ENCODE measurements at regions not wholly inside any gene's neighbourhood (a gene's known extent, or its start where the extent isn't known, plus 50 kb on each side); places are given as distances from the start of the nearest gene placed in this dataset.

DNA sequence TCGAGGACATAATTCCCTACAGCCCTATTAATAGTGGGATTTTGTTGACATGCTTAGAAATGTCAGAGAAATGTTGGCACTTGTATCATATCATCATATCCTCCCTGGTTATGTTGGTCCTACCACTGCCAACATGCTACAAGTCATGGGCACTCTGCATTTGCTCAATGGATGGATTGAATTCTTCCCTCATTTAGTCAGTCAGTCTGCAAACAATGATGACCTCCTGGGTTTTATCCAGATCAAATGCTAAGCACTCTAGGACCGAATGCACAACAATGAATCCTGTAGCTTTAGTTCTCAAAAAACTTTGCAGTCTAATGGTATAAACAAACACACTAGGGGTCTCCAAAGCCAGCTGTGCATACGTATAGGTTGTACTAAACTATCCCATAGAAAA, 357.2 kb upstream of the DPYD start:
- DNase-seq: no peak

DNA sequence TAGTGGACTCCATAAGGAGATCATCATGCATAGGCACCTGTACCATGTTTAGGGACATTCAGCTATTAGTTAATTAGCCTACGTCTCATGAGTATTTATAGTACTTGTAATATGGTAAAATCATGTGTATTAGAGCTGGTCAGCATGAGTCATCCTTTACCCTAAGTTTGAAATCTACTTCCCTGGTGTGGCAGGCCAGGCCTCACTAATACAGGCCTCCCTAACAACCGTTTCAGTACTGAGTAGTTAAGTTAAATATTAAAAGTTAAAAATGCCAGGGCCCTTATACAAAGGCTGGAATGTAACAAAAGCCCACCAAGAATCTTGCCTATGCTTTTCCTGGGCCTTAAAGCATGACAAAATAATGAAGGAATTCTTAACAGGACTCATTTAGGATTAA, 356.3 kb upstream of the DPYD start:
- DNase-seq: no peak

- DNase-seq: no peak
Measured at GRCh38 chr1:98276514-98276913, 355.7 kb upstream of the DPYD start.

GRCh38 chr1:98268316-98268715, 347.5 kb upstream of the DPYD start:
- no peak for DNase-seq

DNA sequence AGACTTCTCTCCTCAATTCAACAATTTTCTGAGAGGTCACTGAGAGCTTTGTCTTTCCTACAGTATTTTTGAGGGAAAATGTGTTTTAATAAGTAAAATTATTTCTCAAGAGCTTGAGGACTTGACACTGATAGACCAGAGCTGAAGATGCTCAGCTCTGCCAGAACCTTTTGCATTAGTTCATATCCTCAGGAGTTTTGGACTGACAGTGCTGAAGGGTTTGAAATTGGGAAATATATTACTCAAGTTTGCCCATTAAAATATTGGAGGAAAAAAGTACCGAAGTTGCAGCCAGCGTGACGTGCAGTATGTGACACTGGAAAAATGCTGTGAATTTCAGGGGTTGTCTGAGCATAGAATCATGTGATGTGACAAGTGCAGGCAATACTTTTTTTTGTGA, 346.6 kb upstream of the DPYD start:
- DNase-seq: no peak

DNA sequence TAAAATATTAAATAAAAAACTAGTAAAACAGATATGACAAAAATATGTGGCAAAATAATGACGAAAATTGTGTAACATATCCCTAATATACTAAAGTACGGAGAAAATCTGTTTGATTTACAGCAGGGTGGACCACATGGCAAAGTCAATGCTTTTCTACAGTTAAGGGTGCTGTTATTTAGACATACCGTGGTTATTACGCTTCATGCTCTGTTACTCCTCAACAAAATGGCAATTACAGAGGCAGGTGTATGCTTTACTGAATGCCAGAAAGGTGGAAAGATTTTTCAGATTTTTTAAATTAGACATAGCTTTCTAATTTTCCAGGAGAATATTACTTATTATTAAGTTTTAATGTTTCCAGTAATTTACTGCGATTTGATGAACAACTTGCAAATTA, 343.9 kb upstream of the DPYD start:
- DNase-seq: no peak

GRCh38 chr1:98260839-98261238, 340.0 kb upstream of the DPYD start:
- no peak for DNase-seq

GRCh38 chr1:98260412-98260811, 339.6 kb upstream of the DPYD start:
- DNase-seq: no peak

DNA sequence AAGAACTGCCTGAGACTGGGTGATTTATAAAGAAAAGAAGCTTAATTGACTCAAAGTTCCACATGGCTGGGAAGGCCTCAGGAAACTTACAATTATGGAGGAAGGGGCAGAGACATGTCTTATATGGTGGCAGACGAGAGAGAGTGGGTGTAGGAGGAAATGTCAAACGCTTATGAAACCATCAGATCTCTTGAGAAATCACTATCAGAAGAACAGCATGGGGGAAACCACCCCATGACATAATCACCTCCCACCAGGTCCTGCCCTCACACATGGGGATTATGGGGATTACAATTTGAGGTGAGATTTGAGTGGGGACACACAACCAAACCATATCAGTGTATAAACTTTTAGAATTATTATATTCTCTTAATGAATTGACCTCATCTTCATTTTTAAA, 335.9 kb upstream of the DPYD start:
- no peak for DNase-seq

GRCh38 chr1:98253145-98253544, 332.3 kb upstream of the DPYD start:
- no peak for DNase-seq

DNA sequence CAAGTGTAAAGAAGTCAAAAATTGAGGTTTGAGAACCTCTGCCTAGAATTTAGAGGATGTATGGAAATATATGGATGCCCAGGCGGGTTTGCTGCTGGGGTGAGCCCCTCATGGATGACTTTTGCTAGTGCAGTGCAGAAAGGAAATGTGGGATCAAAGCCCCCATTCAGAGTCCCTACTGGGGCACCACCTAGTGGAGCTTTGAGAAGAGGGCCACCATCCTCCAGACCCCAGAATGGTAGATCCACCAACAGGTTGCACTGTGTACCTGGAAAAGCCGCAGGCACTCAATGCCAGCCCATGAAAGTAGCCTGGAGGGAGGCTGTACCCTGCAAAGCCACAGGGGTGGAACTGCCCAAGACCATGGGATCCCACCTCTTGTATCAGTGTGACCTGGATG, 330.7 kb upstream of the DPYD start:
- DNase-seq: no peak

DNA sequence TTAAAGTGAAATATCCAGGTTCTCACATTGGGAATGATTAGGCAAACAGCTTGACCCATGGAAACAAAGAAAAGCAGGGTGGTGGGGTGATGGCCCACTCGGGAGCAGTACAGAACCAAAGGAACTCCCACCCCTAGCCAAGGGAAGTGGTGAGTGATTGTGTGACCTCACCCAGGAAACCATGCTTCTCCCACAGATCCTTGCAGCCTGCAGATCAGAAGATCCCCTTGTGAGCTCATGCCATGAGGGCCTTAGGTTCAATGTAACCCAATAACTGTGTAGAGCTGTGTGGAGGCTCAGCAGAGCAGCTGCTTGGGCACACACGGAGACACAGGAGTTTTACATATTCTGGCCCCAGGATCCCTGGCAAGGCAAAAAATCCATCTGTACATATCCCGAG, 311.8 kb upstream of the DPYD start:
- no peak for DNase-seq

DNA sequence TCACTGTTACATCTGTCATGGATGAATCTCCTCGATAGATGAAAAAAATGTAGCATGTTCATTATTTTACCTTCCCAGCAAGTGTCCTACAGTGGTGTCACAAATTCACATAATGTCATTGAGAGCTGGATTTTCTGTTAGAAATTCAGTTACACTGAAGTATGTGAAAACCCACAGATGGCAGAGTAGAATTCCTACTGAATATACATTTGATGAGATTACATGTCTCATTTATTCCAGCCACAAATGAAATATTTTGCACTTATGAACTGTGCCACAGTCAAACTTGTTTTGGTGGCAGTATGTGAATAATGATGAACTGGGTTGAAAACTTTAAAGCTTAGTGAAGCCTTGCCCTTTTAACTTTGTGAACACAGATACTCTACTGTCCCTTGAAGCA, 301.9 kb upstream of the DPYD start:
- no peak for DNase-seq

- DNase-seq: no peak
Measured at GRCh38 chr1:98221923-98222322, 301.1 kb upstream of the DPYD start.

DNA sequence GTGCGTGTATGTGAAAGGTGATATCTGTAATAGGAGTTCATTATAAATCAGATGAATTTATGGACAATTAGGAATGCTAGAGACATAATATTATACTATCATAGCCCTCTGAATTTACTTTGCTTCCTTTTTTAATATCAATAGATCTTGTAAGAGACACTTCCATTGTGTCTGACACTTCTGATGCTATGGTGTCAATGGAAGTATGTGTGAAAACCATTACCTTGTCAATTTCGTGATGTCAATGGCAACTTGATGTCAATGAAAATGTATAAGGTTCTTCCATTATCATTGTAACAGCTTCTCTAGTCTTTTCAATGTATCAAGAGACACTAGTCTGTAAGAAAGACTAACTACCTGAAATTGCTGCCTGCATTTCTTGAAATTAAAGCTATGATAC, 296.8 kb upstream of the DPYD start:
- no peak for DNase-seq

DNA sequence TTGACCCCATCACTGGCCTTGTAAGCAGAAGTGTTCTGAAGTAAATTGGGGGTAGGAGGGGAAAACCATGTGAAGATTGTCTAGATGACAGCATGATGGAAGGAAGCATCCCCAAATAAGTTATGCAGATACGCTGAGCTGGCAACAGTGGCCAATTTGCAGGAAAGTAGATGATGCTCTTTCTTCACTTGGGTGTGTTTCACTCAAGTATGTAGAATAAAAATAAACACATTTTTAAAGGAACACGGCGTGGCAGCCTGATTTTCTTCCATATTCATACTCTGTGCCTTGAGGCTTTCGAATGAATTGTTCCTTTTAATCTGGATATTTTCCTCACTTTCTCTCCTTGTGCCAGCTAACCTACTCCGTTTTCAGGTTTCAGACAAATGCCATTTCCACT, 295.5 kb upstream of the DPYD start:
- no peak for DNase-seq

- no peak for DNase-seq
Measured at GRCh38 chr1:98211271-98211845, 290.5 kb upstream of the DPYD start.

DNA sequence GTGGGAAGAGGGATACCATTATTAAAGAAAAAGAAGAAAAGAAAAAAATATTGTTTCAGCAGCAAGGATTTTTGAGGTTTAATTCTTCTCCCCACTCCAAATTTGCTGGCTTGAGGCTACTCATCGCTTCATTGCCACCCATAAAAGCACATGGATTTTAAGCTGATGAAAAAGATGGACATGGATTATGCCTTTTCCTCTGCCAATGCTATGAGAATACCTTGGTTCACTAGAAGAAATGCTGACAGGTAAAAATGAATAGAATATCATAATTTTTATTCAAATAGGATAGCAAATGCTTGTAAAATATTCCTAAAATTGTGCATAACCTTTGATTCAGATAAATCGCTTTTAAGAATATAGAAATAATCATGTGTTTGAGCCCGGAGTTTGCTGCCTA, 289.7 kb upstream of the DPYD start:
- no peak for DNase-seq

DNA sequence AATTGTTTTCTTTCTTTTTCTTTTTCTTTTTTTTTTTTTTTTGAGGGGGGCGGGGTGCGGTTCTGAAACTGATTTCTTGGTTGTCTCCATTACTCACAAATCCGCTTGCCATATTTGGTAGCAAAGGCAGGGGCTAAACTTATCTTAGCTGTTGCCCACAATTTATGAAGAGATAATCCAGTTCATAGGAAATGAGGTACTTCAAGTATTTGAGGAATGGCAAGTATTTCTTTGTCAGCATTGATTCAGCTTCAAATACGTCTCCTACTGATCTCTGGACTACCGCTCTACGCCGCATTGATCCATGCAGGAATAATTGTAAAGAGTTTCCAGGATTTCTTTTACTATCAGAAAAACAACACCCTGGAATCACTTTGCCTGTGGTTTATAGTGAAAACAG, 289.2 kb upstream of the DPYD start:
- DNase-seq: no peak

- no peak for DNase-seq
Measured at GRCh38 chr1:98205291-98206017, 284.6 kb upstream of the DPYD start.

- no peak for DNase-seq
Measured at GRCh38 chr1:98203466-98203865, 282.6 kb upstream of the DPYD start.

DNA sequence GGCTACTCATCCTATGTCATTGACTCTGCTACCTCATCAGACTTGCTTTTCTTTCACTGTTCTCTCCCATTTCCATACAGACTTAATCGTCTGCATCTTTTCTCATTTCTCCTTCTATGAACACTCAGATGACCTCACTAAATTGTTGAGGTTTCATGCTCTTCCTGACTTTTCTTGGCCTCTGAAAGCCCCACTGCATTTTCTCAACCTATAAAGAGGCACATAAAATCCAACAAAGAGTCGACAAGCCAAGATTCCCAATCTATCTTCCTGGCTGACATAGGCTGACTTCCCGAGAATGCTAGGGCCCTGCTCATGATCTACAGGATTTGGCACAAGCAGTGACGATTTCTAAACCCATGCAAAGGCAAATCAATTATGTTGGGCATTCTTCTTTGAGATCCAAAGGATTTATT, 280.8 kb upstream of the DPYD start:
- DNase-seq: no peak

- no peak for DNase-seq
Measured at GRCh38 chr1:98197356-98197755, 276.5 kb upstream of the DPYD start.

DNA sequence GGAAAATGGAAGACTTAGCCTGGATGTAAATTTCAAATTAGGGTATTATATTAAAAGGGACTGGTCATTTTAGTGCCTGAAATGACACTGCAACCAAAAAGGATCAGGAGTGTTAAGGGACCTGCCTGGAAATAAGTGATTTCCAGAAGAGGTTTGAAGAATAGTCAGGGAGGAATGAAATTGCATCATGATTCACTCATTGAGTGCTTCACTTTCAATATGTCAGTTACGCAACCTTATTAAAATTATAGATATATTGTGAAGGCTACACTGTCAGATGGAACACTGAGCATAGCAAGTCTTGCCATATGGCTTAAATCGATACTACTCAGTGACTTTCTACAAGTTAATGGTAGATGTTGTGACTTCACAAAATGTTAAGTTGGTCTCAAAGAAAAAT, 275.2 kb upstream of the DPYD start:
- no peak for DNase-seq

DNA sequence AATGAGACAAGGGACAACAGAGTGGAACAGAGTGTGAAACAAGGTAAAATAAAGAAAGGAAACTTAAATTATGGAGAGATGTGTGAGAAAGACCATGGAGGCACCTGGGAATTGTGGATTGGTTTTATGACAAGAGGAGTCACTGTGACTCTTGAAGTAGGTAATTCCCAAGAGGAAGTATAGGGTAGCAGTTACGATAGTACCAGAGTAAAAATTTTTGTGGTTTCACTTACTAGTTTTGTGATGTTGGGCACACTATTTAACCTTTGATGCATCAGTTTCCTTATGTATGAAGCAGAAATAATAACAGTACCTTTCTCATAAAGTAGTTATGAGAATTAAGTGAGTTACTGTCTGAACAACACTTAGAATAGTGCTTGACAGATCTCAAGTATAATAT, 267.9 kb upstream of the DPYD start:
- DNase-seq: no peak
